Inferior parietal cortex (tissue), 1 donor: ENCODE measurements at regions not wholly inside any gene's neighbourhood (a gene's known extent, or its start where the extent isn't known, plus 50 kb on each side); places are given as distances from the start of the nearest gene placed in this dataset.
"Not testable (repeated sequence)": the region's sequence is repeated elsewhere in the genome, so short reads cannot be mapped to it uniquely, and the experiment has no call there.

ENCODE experiments used
- DNase-seq: peaks from one replicate; pipeline ENCODE4 v3.0.0-alpha.2; 2016; ENCODE audit errors: extremely low spot score

- DNase-seq, result no peak
Measured at GRCh38 chr1:211206981-211207380, 52.2 kb upstream of the RCOR3 start.

DNA sequence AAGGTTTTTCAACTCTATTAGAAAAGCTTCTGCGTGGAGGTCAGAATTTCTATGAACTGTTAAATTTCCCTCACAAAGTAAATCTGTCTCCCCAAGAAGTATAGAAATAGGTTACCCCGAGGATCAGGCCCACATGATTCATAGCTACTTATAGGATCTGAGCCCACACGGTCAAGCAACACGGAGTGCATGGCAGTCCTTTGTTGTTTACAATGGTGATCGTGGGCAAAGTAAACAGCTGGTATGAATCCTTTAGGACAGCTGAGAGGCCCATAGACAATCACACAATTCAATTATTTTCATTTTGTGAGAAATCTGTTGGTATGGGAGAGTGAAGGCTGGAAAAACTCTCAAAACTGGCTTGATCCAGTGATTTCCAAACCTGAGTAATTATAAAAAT lies 58.9 kb upstream of the RCOR3 start:
- DNase-seq, result no peak

DNA sequence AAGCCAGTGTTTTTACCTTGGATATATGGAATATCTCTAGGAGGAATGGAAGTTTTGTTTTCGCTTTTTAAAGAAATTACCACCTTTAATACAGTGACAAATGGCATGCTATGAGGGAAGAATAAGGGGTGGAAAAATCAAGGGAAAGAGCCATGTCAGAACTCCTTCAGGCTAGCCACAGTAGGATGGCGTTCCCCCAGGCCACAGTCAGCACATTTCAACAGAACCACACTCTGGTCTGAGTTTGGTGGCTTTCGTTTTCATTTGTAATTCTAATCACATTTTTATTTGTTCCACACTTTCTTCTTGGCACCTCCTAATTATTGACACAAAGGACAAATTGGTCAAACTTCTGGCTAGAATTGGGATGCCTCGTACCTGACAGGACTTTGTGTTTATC lies 60.3 kb upstream of the RCOR3 start:
- DNase-seq, result no peak

- no peak for DNase-seq
Measured at GRCh38 chr1:211198111-211198510, 61.1 kb upstream of the RCOR3 start.

DNA sequence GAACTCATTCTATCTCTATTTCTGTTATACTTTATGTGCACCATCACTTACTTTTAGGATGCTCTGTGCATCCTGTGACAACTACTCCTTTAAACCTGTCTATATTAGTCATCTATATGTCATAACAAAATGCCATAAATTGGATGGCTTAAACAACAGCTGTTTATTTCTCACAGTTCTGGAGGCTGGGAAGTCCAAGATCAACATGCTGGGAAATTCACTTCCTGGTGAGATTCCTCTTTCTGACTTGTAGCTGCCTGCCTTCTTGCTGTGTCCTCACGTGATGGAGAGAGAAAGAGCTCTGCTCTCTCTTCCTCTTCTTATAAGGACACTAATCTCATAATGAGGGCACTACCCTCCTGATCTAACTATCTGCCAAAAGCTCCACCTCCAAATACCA lies 62.3 kb upstream of the RCOR3 start:
- no peak for DNase-seq

GRCh38 chr1:211194826-211195225 lies 60.9 kb upstream of the KCNH1 start:
- DNase-seq, result no peak

DNA sequence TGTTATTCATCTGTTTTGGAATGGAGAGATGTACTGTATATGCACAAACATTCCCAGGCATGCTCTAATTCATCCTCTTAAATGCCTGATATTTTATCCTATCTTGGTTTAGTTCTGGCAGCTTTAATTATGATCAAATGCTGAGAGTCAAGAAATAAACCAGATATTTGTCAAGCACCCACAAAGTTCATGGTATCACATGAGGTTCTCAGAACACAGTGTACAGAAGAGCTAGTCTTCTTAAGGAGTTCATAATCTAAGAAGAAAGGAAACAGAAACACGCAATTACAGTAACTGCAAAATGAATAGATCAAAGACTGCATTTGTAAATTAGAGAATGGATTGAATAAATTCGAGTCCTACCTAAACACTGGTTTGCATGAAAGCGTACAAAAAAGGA lies 58.3 kb upstream of the KCNH1 start:
- no peak for DNase-seq

DNA sequence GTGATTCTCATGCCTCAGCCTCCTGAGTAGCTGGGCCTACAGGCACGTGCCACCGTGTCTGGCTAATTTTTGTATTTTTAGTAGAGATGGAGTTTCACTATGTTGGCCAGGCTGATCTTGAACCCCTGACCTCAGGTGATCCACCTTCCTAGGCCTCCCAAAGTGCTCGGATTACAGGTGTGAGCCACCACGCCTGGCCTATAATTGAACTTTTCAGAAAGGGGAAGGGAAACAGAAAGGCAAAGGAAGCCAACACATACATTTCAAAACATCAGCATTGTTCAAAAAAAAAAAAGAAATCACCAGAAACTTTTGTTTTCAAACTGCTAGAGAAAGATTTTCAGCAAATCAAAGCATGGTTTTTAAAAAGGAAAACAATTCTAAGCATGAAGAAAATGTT lies 54.8 kb upstream of the KCNH1 start:
- DNase-seq, result not testable (repeated sequence)

DNA sequence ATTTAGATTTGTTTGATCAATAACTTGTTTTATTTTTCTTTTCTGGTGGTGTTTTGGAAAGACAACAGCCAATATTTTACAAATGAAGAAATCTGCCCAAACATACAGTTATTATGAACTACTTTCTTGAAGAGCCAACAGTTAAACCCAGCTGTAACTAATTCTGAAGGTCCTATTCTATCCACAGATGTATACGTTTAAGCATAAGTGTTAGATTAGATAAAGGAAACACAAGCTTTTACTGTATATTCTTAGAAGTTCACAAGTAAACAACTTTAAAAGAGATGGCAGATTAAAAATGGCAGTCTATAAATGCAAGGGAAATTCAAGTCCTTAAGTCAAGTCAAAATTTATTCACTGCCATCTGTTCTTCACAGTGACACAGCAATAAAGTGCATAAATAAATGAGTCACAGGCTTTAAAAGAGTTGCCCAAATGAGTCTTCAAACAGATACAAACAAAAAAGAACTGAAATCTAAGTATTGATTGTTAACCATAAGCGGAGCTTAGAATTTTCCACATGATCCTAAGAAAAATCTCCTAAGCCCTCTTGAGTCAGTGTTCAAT lies 49.9 kb upstream of the KCNH1 start:
- DNase-seq, result peak; percentile 15
